ENCODE measurements at regions not wholly inside any gene's neighbourhood (a gene's known extent, or its start where the extent isn't known, plus 50 kb on each side); places are given as distances from the start of the nearest gene placed in this dataset.

DNA sequence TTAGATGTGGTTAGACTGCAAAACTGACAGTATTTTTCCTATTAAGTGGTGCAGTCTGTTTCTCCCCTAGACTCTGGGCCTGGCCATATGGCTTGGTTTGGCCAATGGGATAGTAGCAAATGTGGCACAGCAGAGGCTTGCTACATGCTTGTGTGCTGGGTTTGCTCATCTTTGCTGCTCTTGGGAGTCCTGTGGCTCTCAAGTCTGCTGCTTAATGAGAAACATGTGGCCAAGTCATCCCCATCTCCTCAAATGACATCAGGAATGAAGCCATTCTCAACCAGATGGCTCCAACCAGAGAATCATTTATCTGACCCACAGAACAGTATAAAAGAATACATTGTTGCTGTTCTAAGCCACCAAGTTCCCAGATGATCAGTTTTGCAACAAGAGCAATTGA is 57.1 kb upstream of the PAX3 start:
- no peaks in the 10 kb centered on the region for H3K4me1 ChIP-seq (ENCODE audit: control insufficient read depth, insufficient read depth, low read length)
- no peaks in the 10 kb centered on the region for H3K36me3 ChIP-seq (ENCODE audit: control insufficient read depth in 2 of 2, insufficient read depth in 2 of 2, low read length in 1 of 2)
- no peak for DNase-seq (ENCODE audit: low read depth, low spot score)
- no peaks in the 10 kb centered on the region; the same call in 2 of the 3 replicates for H3K9me3 ChIP-seq (replicated peaks; ENCODE audit: control insufficient read depth, insufficient read depth, low read length)
- H3K79me2 ChIP-seq (ENCODE audit: control insufficient read depth, insufficient read depth, low read length), result no peaks in the 10 kb centered on the region
- peaks cover 0 to 3% of the 10 kb centered on the region in 2 experiments; a peak in 1 of 4 replicates for H3K27me3 ChIP-seq (replicated peaks in 1 of 2; ENCODE audit: control insufficient read depth in 2 of 2, insufficient read depth in 2 of 2, low read length in 1 of 2)
- no peak overlapping the region for H3K4me3 ChIP-seq
- intact Hi-C loops (cut with micrococcal nuclease; ENCODE audit: unreplicated experiment) (no loop called here), in situ Hi-C loops (cut with MboI) (no loop called here)
- ChIA-PET SMC1A (ENCODE audit: uncharacterized antibody, unreplicated experiment) (no interaction called here), RAD21 (ENCODE audit: unreplicated experiment) (no interaction called here), POLR2A (no interaction called here), CTCF (no interaction called here)
- H3K9ac ChIP-seq (ENCODE audit: control insufficient read depth, insufficient read depth, low read length), result no peak overlapping the region
- no TSS peak for BruUV-seq (replicated peaks)
- ATAC-seq, result no peak
- TF ChIP-seq NRF1 (conservative IDR thresholded peaks at IDR 0.05; ENCODE audit: low read depth, low read length) (no peak), ZNF217 (IDR thresholded peaks at IDR 0.05) (no peak), SMAD5 (IDR thresholded peaks at IDR 0.05; ENCODE audit: low read depth) (no peak), RCOR1 (conservative IDR thresholded peaks at IDR 0.05; ENCODE audit: low read depth, low read length) (no peak), TBL1XR1 (IDR thresholded peaks at IDR 0.05; ENCODE audit: low read depth, low read length) (no peak), ZNF274 (IDR thresholded peaks at IDR 0.05; ENCODE audit: insufficient read depth, insufficient read length) (no peak), CREM (IDR thresholded peaks at IDR 0.05; ENCODE audit: low read depth) (no peak), SMARCA5 (IDR thresholded peaks at IDR 0.05) (no peak), ZBED1 (IDR thresholded peaks at IDR 0.05; ENCODE audit: borderline replicate concordance) (no peak), ZZZ3 (IDR thresholded peaks at IDR 0.05; ENCODE audit: control insufficient read depth, insufficient read length, low read depth) (no peak), HDAC2 (IDR thresholded peaks at IDR 0.05) (no peak), ETV6 (conservative IDR thresholded peaks at IDR 0.05 in 1 of 2, IDR thresholded peaks at IDR 0.05 in 1 of 2; ENCODE audit: borderline replicate concordance in 1 of 2, low read depth in 1 of 2) (no peak), NFIC (IDR thresholded peaks at IDR 0.05; ENCODE audit: low read depth, low read length) (no peak)
- TF ChIP-seq, protein P1, sequence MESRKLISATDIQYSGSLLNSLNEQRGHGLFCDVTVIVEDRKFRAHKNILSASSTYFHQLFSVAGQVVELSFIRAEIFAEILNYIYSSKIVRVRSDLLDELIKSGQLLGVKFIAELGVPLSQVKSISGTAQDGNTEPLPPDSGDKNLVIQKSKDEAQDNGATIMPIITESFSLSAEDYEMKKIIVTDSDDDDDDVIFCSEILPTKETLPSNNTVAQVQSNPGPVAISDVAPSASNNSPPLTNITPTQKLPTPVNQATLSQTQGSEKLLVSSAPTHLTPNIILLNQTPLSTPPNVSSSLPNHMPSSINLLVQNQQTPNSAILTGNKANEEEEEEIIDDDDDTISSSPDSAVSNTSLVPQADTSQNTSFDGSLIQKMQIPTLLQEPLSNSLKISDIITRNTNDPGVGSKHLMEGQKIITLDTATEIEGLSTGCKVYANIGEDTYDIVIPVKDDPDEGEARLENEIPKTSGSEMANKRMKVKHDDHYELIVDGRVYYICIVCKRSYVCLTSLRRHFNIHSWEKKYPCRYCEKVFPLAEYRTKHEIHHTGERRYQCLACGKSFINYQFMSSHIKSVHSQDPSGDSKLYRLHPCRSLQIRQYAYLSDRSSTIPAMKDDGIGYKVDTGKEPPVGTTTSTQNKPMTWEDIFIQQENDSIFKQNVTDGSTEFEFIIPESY (IDR thresholded peaks at IDR 0.05), result no peak
- TF ChIP-seq, protein P2, sequence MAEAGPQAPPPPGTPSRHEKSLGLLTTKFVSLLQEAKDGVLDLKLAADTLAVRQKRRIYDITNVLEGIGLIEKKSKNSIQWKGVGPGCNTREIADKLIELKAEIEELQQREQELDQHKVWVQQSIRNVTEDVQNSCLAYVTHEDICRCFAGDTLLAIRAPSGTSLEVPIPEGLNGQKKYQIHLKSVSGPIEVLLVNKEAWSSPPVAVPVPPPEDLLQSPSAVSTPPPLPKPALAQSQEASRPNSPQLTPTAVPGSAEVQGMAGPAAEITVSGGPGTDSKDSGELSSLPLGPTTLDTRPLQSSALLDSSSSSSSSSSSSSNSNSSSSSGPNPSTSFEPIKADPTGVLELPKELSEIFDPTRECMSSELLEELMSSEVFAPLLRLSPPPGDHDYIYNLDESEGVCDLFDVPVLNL (IDR thresholded peaks at IDR 0.05; ENCODE audit: low read depth, low read length), result no peak
- TF ChIP-seq, protein P3, sequence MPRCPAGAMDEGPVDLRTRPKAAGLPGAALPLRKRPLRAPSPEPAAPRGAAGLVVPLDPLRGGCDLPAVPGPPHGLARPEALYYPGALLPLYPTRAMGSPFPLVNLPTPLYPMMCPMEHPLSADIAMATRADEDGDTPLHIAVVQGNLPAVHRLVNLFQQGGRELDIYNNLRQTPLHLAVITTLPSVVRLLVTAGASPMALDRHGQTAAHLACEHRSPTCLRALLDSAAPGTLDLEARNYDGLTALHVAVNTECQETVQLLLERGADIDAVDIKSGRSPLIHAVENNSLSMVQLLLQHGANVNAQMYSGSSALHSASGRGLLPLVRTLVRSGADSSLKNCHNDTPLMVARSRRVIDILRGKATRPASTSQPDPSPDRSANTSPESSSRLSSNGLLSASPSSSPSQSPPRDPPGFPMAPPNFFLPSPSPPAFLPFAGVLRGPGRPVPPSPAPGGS (IDR thresholded peaks at IDR 0.05; ENCODE audit: borderline replicate concordance, insufficient read depth, low read depth, low read length, poor library complexity, severe bottlenecking), result no peak
- TF ChIP-seq, protein P4, sequence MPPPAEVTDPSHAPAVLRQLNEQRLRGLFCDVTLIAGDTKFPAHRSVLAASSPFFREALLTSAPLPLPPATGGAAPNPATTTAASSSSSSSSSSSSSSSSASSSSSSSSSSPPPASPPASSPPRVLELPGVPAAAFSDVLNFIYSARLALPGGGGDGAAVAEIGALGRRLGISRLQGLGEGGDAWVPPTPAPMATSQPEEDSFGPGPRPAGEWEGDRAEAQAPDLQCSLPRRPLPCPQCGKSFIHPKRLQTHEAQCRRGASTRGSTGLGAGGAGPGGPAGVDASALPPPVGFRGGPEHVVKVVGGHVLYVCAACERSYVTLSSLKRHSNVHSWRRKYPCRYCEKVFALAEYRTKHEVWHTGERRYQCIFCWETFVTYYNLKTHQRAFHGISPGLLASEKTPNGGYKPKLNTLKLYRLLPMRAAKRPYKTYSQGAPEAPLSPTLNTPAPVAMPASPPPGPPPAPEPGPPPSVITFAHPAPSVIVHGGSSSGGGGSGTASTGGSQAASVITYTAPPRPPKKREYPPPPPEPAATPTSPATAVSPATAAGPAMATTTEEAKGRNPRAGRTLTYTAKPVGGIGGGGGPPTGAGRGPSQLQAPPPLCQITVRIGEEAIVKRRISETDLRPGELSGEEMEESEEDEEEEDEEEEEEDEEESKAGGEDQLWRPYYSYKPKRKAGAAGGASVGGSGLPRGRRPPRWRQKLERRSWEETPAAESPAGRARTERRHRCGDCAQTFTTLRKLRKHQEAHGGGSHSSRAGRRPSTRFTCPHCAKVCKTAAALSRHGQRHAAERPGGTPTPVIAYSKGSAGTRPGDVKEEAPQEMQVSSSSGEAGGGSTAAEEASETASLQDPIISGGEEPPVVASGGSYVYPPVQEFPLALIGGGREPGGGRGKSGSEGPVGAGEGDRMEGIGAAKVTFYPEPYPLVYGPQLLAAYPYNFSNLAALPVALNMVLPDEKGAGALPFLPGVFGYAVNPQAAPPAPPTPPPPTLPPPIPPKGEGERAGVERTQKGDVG (CRISPR knock-in tag; IDR thresholded peaks at IDR 0.05), result no peak
- TF ChIP-seq, protein P5, sequence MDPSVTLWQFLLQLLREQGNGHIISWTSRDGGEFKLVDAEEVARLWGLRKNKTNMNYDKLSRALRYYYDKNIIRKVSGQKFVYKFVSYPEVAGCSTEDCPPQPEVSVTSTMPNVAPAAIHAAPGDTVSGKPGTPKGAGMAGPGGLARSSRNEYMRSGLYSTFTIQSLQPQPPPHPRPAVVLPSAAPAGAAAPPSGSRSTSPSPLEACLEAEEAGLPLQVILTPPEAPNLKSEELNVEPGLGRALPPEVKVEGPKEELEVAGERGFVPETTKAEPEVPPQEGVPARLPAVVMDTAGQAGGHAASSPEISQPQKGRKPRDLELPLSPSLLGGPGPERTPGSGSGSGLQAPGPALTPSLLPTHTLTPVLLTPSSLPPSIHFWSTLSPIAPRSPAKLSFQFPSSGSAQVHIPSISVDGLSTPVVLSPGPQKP (IDR thresholded peaks at IDR 0.05; ENCODE audit: low read depth, low read length), result no peak
- H3K4me2 ChIP-seq (ENCODE audit: control insufficient read depth, insufficient read depth), result no peak overlapping the region
- H2AFZ ChIP-seq (ENCODE audit: control insufficient read depth, low read depth, low read length), result no peak overlapping the region
- no peak for FAIRE-seq
- no peaks in the 10 kb centered on the region for H4K20me1 ChIP-seq (ENCODE audit: control insufficient read depth, insufficient read depth)
- H3K27ac ChIP-seq (ENCODE audit: control insufficient read depth, insufficient read depth), result no peak overlapping the region
